ENCODE measurements at regions not wholly inside any gene's neighbourhood (a gene's known extent, or its start where the extent isn't known, plus 50 kb on each side); places are given as distances from the start of the nearest gene placed in this dataset.
"Not testable (repeated sequence)": the region's sequence is repeated elsewhere in the genome, so short reads cannot be mapped to it uniquely, and the experiment has no call there.

GRCh38 chr9:65223986-65224385 lies 61.0 kb downstream of the FOXD4L5 start:
- DNase-seq (ENCODE audit: low read depth in 3 of 3): peak in 1 of 3 experiments; percentile 5

GRCh38 chr9:65208834-65209233 lies 76.2 kb downstream of the FOXD4L5 start:
- not testable (repeated sequence) for DNase-seq (ENCODE audit: low read depth in 3 of 3)

GRCh38 chr9:65207273-65207672 lies 77.7 kb downstream of the FOXD4L5 start:
- not testable (repeated sequence) for DNase-seq (ENCODE audit: low read depth in 3 of 3)

- DNase-seq (ENCODE audit: low read depth in 3 of 3): not testable (repeated sequence)
Observed at GRCh38 chr9:65205853-65206252, 79.2 kb downstream of the FOXD4L5 start.

- DNase-seq (ENCODE audit: low read depth in 3 of 3): not testable (repeated sequence)
Observed at GRCh38 chr9:65195781-65196180, 89.2 kb downstream of the FOXD4L5 start.

- not testable (repeated sequence) for DNase-seq (ENCODE audit: low read depth in 3 of 3)
Observed at GRCh38 chr9:65155937-65156336, 129.1 kb downstream of the FOXD4L5 start.
